Lower leg skin (tissue), 3 donors: ENCODE measurements at regions not wholly inside any gene's neighbourhood (a gene's known extent, or its start where the extent isn't known, plus 50 kb on each side); places are given as distances from the start of the nearest gene placed in this dataset.

Source experiments
- POLR2A ChIP-seq, 2 donors: fragments of 450-650 bp; IDR thresholded peaks; one replicate each; pipeline ENCODE4 v1.6.1; 2016 to 2017; ENCODE audit warnings: antibody characterized with exemption in 2 of 2, mild to moderate bottlenecking in 1 of 2, moderate library complexity in 1 of 2
- TF ChIP-seq, protein P1 (sequence below), 3 donors: fragments of 450-650 bp; IDR thresholded peaks; one replicate each; pipeline ENCODE4 v1.5.1; 2016; ENCODE audit warnings: antibody characterized with exemption in 3 of 3, mild to moderate bottlenecking in 3 of 3, moderate library complexity in 2 of 3

DNA sequence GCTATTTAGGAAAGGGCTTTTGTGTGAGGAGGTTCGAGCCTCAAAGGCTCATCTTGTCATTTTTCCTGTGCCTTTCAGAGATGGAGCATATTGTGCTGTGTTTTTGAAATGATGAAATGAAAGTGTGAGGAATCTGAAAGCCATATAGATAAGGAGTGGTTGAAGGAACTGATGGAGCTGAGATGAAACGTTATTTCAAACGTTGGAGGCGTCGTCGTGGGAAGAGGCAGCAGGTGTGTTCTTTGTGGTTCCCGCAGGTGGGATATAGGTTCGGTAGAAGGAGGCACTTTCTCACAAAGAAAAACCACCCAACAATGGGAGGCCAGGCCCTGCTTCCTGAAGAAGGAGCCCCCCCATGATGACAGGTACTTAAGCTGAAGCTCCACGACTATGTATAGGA is 83.2 kb upstream of the SNAP25 start:
- no peak for TF ChIP-seq POLR2A (IDR thresholded peaks at IDR 0.05)
- TF ChIP-seq, protein P1, sequence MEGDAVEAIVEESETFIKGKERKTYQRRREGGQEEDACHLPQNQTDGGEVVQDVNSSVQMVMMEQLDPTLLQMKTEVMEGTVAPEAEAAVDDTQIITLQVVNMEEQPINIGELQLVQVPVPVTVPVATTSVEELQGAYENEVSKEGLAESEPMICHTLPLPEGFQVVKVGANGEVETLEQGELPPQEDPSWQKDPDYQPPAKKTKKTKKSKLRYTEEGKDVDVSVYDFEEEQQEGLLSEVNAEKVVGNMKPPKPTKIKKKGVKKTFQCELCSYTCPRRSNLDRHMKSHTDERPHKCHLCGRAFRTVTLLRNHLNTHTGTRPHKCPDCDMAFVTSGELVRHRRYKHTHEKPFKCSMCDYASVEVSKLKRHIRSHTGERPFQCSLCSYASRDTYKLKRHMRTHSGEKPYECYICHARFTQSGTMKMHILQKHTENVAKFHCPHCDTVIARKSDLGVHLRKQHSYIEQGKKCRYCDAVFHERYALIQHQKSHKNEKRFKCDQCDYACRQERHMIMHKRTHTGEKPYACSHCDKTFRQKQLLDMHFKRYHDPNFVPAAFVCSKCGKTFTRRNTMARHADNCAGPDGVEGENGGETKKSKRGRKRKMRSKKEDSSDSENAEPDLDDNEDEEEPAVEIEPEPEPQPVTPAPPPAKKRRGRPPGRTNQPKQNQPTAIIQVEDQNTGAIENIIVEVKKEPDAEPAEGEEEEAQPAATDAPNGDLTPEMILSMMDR (IDR thresholded peaks at IDR 0.05) = no peak
